ENCODE measurements at regions not wholly inside any gene's neighbourhood (a gene's known extent, or its start where the extent isn't known, plus 50 kb on each side); places are given as distances from the start of the nearest gene placed in this dataset.

DNA sequence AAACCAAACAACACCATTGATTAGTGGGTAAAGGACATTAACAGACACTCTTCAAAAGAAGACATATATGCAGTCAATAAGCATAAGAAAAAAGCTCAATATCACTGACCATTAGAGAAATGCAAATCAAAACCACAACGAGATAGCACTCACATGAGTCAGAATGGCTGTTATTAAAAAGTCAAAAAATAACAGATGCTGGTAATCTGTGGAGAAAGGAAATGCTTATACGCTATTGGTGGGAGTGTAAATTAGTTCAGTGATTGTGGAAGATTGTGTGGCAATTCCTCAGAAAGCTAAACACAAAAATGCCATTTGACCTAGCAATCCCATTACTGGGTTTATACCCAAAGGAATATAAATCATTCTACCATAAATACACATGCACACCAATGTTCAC, 182.6 kb downstream of the TRPC6 start:
- no peak for DNase-seq (ENCODE audit: low spot score)

DNA sequence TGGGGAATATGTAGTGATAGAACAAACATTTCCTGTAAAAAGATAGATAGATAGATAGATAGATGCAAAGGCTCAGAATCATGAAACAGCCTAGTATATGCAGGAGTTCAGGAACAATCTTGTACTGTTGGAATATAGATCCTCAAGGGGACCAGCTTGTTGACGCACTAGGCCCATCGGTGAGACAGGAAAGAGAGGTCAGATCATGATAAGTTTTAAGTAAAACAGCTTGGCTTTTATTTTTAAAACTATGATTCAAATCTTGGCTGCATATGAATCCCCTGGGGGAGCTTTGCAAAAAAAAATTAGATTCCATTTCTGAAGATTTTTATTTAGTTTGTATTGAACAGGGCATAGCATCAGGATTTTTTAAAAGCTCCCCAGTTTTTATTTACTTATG, 185.8 kb downstream of the TRPC6 start:
- DNase-seq (ENCODE audit: low spot score), result no peak

DNA sequence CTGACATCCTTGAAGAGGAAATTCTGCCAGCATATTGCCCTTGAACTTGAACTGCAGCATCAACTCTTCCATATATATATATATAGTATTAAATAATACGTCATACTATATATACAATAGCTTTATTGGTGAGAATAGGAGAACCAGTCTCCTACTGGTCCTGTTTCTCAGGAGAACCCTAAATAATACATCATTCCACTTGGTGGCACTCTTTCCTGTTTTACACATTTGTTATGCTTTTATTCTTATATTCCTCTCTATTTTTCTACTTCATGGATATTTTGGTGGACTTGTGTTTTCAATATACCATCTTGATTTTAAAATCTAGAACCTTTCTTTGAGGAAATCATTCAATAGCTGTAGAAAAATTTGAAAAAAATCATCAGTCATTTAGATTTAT, 193.3 kb downstream of the TRPC6 start:
- no peak for DNase-seq (ENCODE audit: low spot score)

DNA sequence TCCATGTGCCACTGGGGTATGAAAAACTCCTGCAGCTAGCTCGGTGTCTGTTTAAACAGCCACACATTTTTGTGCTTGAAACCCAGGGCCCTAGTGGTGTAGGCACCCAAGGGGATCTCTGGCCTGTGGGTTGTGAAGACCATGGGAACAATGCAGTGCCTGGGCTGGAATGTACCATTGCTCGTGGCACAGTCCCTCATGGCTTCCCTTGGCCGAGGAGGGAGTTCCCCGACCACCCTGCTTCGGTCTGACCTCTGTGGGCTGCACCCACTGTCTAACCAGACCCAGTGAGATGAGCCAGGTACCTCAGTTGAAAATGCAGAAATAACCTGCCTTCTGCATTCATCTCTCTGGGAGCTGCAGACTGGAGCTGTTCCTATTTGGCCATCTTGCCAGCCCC, 214.0 kb downstream of the TRPC6 start:
- no peak for DNase-seq (ENCODE audit: low spot score)

DNA sequence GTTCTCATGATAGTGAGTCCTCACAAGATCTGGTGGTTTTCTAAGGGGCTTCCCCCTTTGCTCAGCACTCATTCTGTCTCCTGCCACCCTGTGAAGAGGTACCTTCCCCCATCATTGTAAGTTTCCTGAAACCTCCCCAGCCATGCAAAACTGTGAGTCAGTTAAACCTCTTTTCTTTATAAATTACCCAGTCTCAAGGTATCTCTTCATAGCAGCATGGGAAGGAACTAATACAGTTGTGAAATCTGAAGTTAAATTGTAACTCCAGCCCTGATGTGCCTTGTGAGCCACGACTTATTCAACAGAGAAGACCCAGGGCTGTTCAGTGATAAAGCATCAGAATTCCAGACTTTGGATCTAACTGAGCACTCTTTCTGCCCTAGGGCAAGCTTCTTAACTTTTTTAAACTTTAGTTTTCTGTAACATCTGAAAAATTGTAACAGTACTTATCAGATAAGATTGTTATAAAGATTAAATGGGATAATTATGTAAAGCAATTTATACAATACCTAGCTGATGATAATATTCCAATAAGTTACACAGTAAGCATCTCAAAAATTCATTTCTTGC, 220.0 kb downstream of the TRPC6 start:
- no peak for DNase-seq (ENCODE audit: low spot score)

DNA sequence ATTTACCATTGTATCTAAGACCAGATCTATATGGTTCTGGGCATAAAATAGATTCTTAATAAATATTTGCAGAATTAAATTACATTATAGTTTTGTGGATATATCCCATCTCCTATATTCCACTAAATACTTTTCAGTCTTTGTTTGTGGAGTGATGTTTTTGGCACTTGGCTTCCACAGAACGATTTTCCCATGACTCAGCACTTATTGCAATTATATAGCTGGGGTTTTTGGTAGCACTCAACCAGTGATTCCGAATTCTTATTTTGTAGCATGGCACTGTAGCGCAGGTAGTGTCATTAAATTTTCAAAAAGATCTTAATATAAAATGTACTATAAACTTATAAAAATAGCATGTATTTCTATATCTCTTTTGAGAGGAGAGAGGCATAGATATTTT, 221.2 kb downstream of the TRPC6 start:
- no peak for DNase-seq (ENCODE audit: low spot score)

- DNase-seq (ENCODE audit: low spot score), result no peak
Observed at GRCh38 chr11:101357771-101358170, 226.0 kb downstream of the TRPC6 start.

DNA sequence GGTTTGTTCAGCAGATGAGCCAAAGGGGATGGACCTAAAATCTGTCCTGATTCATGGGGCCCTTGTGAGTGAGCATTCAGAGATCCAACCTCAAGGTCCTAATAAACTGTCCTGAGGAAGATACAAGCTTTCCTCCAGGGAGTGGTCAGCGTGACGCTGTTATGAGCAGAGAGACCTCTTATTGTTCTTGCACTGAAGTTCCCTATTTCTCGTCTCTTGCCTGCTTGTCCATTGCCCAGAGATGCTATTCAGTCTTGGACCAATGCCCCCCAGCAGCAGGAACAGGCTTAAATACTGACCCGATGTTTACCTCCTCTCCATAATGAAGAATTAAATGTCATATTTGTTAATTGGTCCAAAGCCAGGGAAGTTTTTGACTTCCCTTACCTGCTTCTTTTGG, 225.2 kb upstream of the PGR start:
- DNase-seq (ENCODE audit: low spot score), result no peak

DNA sequence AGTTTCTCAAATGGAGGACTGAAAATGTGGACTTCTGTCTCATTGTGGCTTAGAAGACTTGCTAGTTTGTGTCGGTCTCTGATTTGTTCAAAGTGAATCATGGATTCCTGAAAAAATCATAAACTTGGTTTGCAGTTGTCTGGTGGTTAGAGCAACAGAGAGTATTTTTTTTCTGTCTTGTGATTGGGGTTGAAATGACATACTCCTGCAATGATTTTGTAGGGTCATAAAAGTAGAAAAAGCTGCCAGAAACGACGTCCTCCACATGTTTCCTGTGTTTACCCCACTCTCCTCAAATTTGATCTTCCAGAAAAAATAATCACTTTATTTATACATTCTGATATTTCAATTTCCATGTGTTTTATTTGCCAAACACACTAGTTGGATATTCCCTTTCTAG, 219.2 kb upstream of the PGR start:
- DNase-seq (ENCODE audit: low spot score), result no peak

GRCh38 chr11:101346591-101346990, 217.0 kb upstream of the PGR start:
- DNase-seq (ENCODE audit: low spot score), result no peak

GRCh38 chr11:101345891-101346290, 216.3 kb upstream of the PGR start:
- no peak for DNase-seq (ENCODE audit: low spot score)

- DNase-seq (ENCODE audit: low spot score), result no peak
Observed at GRCh38 chr11:101342307-101342706, 212.7 kb upstream of the PGR start.

DNA sequence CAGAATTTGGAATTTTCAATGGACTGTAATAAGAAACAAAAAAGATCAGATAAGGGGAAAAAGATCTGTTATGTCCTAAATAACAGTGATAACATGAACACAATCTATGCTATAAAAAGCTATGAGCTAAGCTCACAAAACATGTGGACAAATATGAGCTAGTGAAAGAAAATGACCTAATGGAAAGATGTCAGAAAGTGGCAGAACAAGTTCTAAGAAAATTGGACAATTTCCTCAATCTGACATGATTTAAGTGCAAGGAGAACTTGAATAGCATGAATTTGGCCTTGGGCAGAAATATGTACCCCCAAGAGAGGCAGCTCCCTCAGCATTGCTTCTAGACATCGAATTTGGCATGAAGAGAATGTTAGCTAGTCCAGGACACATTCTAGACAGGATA, 212.0 kb upstream of the PGR start:
- DNase-seq (ENCODE audit: low spot score), result no peak

- DNase-seq (ENCODE audit: low spot score), result no peak
Observed at GRCh38 chr11:101336858-101337257, 207.2 kb upstream of the PGR start.

DNA sequence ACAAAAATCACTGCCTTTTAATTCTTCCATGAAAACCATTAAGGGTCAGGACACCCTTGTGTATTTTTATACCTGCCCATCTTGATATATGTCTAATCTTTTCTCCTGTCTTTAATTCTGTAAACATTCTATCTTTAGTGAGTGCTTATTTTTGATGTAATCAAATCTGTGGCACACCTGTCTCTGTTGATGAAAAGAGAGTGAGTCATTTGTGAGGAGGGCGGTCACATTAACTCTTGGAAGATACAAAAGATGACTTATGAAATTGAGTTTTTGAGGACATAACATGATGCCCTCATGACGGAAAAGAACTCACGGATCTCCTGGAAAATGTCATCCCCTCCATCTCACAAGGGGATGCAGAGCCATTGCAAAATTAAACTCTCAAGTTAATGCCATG, 206.5 kb upstream of the PGR start:
- no peak for DNase-seq (ENCODE audit: low spot score)

DNA sequence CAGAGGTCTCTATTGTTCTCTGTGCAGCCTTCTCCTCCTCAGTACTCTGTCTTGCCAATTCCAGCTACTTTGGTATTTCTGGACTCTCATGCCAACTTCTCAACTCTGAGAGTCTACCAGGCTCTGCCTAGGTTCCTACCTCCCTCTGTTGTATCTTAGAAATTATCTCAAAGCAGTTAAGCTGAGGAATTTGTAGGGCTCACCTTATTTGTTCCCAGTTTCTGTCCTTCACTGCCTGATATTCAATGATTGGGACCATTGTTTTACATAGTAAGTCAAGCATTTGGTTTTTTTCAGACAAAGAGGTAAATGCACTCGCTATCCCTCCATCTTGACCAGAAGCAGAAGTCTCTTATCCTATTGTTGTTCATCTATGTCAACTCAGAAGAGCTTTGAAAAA, 205.0 kb upstream of the PGR start:
- DNase-seq (ENCODE audit: low spot score), result no peak

GRCh38 chr11:101331411-101331810, 201.8 kb upstream of the PGR start:
- DNase-seq (ENCODE audit: low spot score), result no peak

GRCh38 chr11:101327908-101328307, 198.3 kb upstream of the PGR start:
- DNase-seq (ENCODE audit: low spot score), result no peak

GRCh38 chr11:101326141-101326540, 196.5 kb upstream of the PGR start:
- DNase-seq (ENCODE audit: low spot score), result no peak

GRCh38 chr11:101323997-101324396, 194.4 kb upstream of the PGR start:
- DNase-seq (ENCODE audit: low spot score), result no peak

DNA sequence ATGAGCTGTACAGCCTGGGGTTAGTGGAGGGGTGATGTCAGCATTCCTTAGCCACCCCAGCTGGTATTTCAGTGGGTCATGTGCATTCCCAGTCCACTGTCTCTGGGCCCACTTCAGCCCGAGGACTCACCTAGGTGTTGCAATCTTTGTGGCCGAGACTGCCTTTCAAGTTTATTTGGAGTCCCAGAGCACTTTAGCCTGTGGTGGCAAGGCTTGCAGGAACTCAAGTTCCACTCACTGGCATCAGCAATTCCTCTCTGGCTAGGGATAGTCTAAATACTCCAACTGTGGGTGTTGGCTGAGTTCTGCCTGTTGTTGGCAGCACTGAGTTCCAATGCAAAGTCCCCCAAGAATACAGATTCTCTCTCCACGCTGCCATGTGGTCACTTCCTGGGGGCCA, 191.6 kb upstream of the PGR start:
- DNase-seq (ENCODE audit: low spot score), result no peak

DNA sequence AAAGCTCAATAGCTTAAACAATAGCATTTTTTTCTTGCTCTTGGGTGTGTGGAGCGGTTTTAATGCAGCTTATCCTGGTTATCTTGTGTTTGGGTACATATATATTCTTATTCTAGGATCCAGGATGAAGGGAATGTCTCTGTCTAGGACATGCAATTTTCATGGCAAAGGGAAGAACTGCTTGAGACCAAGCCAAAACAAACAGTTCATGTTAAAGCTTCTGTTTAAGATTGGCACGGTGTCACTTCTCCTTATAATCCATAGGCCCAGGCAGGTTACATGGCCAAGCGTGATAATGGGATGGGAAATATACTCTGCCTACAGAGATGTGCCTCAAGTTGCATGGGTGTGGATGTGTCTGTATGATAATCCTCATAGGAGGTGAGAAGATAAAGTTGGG, 177.1 kb upstream of the PGR start:
- no peak for DNase-seq (ENCODE audit: low spot score)

- DNase-seq (ENCODE audit: low spot score), result no peak
Observed at GRCh38 chr11:101305496-101305895, 175.9 kb upstream of the PGR start.

DNA sequence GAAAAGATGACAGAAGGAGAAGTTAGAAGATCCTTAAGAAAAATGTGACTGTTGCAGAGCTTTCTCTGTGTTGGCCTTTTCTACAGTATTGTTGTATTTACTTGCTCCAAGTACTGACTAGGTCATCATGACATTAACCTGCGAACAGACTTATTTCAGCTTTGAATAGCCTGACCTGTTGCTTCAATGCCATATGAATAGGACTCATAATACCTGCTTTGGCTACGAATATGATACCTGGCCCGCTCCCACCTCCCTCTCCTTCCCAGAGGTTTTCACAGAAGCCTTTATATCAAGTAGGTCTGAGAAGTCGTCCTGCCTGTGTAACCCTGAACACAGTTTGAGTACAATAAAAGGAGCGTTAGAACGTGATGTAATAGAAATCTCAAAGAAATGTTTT, 169.6 kb upstream of the PGR start:
- no peak for DNase-seq (ENCODE audit: low spot score)

GRCh38 chr11:101296896-101297295, 167.3 kb upstream of the PGR start:
- no peak for DNase-seq (ENCODE audit: low spot score)

Measured in putamen (tissue), 1 donor.